NCI-H2107 (cell line): ENCODE measurements at regions not wholly inside any gene's neighbourhood (a gene's known extent, or its start where the extent isn't known, plus 50 kb on each side); places are given as distances from the start of the nearest gene placed in this dataset.

Experiments
- DNase-seq: peaks from one replicate; lab custom pipeline; 2025; lab: John Stamatoyannopoulos, UW

- no peak for DNase-seq
Measured at GRCh38 chr5:62979472-62979871, 400.9 kb downstream of the LRRC70 start.

GRCh38 chr5:62977661-62978060 is 399.0 kb downstream of the LRRC70 start:
- no peak for DNase-seq

GRCh38 chr5:62974623-62975022 is 396.0 kb downstream of the LRRC70 start:
- DNase-seq, result no peak

- no peak for DNase-seq
Measured at GRCh38 chr5:62969409-62970120, 390.9 kb downstream of the LRRC70 start.

- no peak for DNase-seq
Measured at GRCh38 chr5:62964428-62964827, 385.8 kb downstream of the LRRC70 start.

GRCh38 chr5:62960781-62961180 is 382.2 kb downstream of the LRRC70 start:
- DNase-seq, result no peak

- DNase-seq, result no peak
Measured at GRCh38 chr5:62956597-62956996, 378.0 kb downstream of the LRRC70 start.

- DNase-seq, result no peak
Measured at GRCh38 chr5:62954578-62954977, 376.0 kb downstream of the LRRC70 start.

- no peak for DNase-seq
Measured at GRCh38 chr5:62948301-62948700, 369.7 kb downstream of the LRRC70 start.

- no peak for DNase-seq
Measured at GRCh38 chr5:62942384-62942783, 363.8 kb downstream of the LRRC70 start.

GRCh38 chr5:62938927-62939326 is 360.3 kb downstream of the LRRC70 start:
- DNase-seq, result no peak

GRCh38 chr5:62937661-62938558 is 359.3 kb downstream of the LRRC70 start:
- DNase-seq, result no peak

- DNase-seq, result no peak
Measured at GRCh38 chr5:62935660-62936059, 357.0 kb downstream of the LRRC70 start.

- DNase-seq, result no peak
Measured at GRCh38 chr5:62934319-62934718, 355.7 kb downstream of the LRRC70 start.

GRCh38 chr5:62933261-62933660 is 354.6 kb downstream of the LRRC70 start:
- no peak for DNase-seq

GRCh38 chr5:62931153-62931950 is 352.7 kb downstream of the LRRC70 start:
- no peak for DNase-seq

GRCh38 chr5:62922191-62922590 is 343.6 kb downstream of the LRRC70 start:
- no peak for DNase-seq

- no peak for DNase-seq
Measured at GRCh38 chr5:62920856-62921255, 342.2 kb downstream of the LRRC70 start.

- DNase-seq, result no peak
Measured at GRCh38 chr5:62909326-62909725, 330.7 kb downstream of the LRRC70 start.

- DNase-seq, result no peak
Measured at GRCh38 chr5:62902126-62902525, 323.5 kb downstream of the LRRC70 start.

- DNase-seq, result no peak
Measured at GRCh38 chr5:62900976-62901375, 322.4 kb downstream of the LRRC70 start.

- DNase-seq, result no peak
Measured at GRCh38 chr5:62896121-62896893, 317.7 kb downstream of the LRRC70 start.
